AG10803 (cell line): ENCODE measurements at regions not wholly inside any gene's neighbourhood (a gene's known extent, or its start where the extent isn't known, plus 50 kb on each side); places are given as distances from the start of the nearest gene placed in this dataset.

Experiments
- DNase-seq: peaks from one replicate; pipeline ENCODE4 v3.0.0; 2010; ENCODE audit warnings: low read depth
- H3K4me3 ChIP-seq: 2 replicates; pipeline ENCODE4 v1.5.1; 2011; ENCODE audit warnings: mild to moderate bottlenecking, low read length, control low read depth
- CTCF ChIP-seq: conservative IDR thresholded peaks from 2 replicates; pipeline ENCODE4 v1.5.1; 2011; ENCODE audit warnings: mild to moderate bottlenecking, low read length, control low read depth, inconsistent platforms

- TF ChIP-seq CTCF = no peak
- no peak overlapping the region for H3K4me3 ChIP-seq
- no peak for DNase-seq
Observed at GRCh38 chr17:69919789-69920188, 155.2 kb upstream of the KCNJ16 start.

GRCh38 chr17:69921046-69921445 is 154.0 kb upstream of the KCNJ16 start:
- TF ChIP-seq CTCF = no peak
- no peak overlapping the region for H3K4me3 ChIP-seq
- DNase-seq = no peak

GRCh38 chr17:69928611-69929010 is 146.4 kb upstream of the KCNJ16 start:
- H3K4me3 ChIP-seq = no peak overlapping the region
- no peak for TF ChIP-seq CTCF
- DNase-seq = no peak

GRCh38 chr17:69936996-69937395 is 138.0 kb upstream of the KCNJ16 start:
- no peak for DNase-seq
- TF ChIP-seq CTCF = no peak
- no peak overlapping the region for H3K4me3 ChIP-seq

- H3K4me3 ChIP-seq = no peak overlapping the region
- TF ChIP-seq CTCF = no peak
Observed at GRCh38 chr17:69943058-69943457, 132.0 kb upstream of the KCNJ16 start.

GRCh38 chr17:69944406-69944805 is 130.6 kb upstream of the KCNJ16 start:
- H3K4me3 ChIP-seq = no peak overlapping the region
- no peak for TF ChIP-seq CTCF
- no peak for DNase-seq

More at GRCh38 chr17:69943058-69943457, 132.0 kb upstream of the KCNJ16 start:
- no peak for DNase-seq

- TF ChIP-seq CTCF = no peak
- peak; percentile 72 for DNase-seq
- H3K4me3 ChIP-seq = no peak overlapping the region
Observed at GRCh38 chr17:69945698-69946185, 129.3 kb upstream of the KCNJ16 start.
